SK-N-SH (cell line): ENCODE measurements at regions not wholly inside any gene's neighbourhood (a gene's known extent, or its start where the extent isn't known, plus 50 kb on each side); places are given as distances from the start of the nearest gene placed in this dataset.

ENCODE experiments used
- CTCF ChIA-PET: fragments of 300-600, 350-600 bp; formaldehyde crosslinking; extraction: SDS; loops from one replicate; lab custom pipeline; 2021; lab: Yijun Ruan, JAX
- POLR2A ChIA-PET: fragments of 350-600 bp; sonication (Branson Sonifier 250); formaldehyde crosslinking; extraction: SDS; loops from one replicate; lab custom pipeline; 2020; ENCODE audit warnings: antibody characterized with exemption, inconsistent platforms; lab: Yijun Ruan, JAX
- DNase-seq: peaks from one replicate; pipeline ENCODE4 v3.0.0; 2012
- H2AFZ ChIP-seq: fragments of 200-600 bp; sonication (generic); 2 replicates; pipeline ENCODE4 v1.8.1; 2016; ENCODE audit warnings: antibody characterized with exemption, mild to moderate bottlenecking, low read depth
- H3F3A ChIP-seq: fragments of 200-600 bp; sonication (generic); replicated peaks from 2 replicates; pipeline ENCODE3; 2016; ENCODE audit warnings: antibody characterized with exemption, mild to moderate bottlenecking; ENCODE audit not compliant: insufficient read depth
- H3K27ac ChIP-seq, 2 experiments: fragments of 200-500 bp in 1 of 2; fragments of 200-600 bp in 1 of 2; sonication (Bioruptor generic) in 1 of 2; sonication (generic), shearing (Covaris generic) in 1 of 2; 2 replicates each; pipeline versions ENCODE4 v1.5.1 to v1.6.1; 2014 to 2016; ENCODE audit warnings: low read depth in 2 of 2, inconsistent platforms in 1 of 2, low read length in 1 of 2, mild to moderate bottlenecking in 1 of 2, mixed read lengths in 1 of 2
- H3K27me3 ChIP-seq: fragments of 200-600 bp; sonication (generic), shearing (Covaris generic); 2 replicates; pipeline ENCODE4 v1.6.1; 2016; ENCODE audit warnings: mixed run types; ENCODE audit not compliant: insufficient read depth
- H3K36me3 ChIP-seq, 2 experiments: fragments of 200-500 bp in 1 of 2; fragments of 200-600 bp in 1 of 2; sonication (Bioruptor generic) in 1 of 2; sonication (generic) in 1 of 2; replicated peaks in 1 of 2; 2 replicates each; pipeline versions ENCODE3 to v1.5.1; 2014 to 2016; ENCODE audit warnings: low read length in 1 of 2, mild to moderate bottlenecking in 1 of 2; ENCODE audit not compliant: insufficient read depth in 2 of 2, control insufficient read depth in 1 of 2
- H3K4me1 ChIP-seq, 2 experiments: fragments of 200-500 bp in 1 of 2; fragments of 200-600 bp in 1 of 2; sonication (Bioruptor generic) in 1 of 2; sonication (generic), shearing (Covaris generic) in 1 of 2; 2 replicates each; pipeline versions ENCODE4 v1.5.1 to v1.6.1; 2014 to 2016; ENCODE audit warnings: low read depth in 1 of 2, low read length in 1 of 2, mixed run types in 1 of 2; ENCODE audit not compliant: insufficient read depth in 2 of 2, control insufficient read depth in 1 of 2
- H3K4me2 ChIP-seq: fragments of 200-600 bp; sonication (generic), shearing (Covaris generic); 2 replicates; pipeline ENCODE4 v1.6.1; 2017; ENCODE audit warnings: mixed run types
- H3K4me3 ChIP-seq, 2 experiments: fragments of 200-500 bp in 1 of 2; fragments of 200-600 bp in 1 of 2; sonication (Bioruptor generic) in 1 of 2; sonication (generic), shearing (Covaris generic) in 1 of 2; 2 replicates each; pipeline versions ENCODE4 v1.5.1 to v1.8.1; 2014 to 2016; ENCODE audit warnings: low read depth in 2 of 2, inconsistent platforms in 1 of 2, low read length in 1 of 2, mild to moderate bottlenecking in 1 of 2, mixed read lengths in 1 of 2, moderate library complexity in 1 of 2
- H3K79me2 ChIP-seq: fragments of 200-600 bp; sonication (generic); 2 replicates; pipeline ENCODE4 v1.8.1; 2017; ENCODE audit warnings: mild to moderate bottlenecking; ENCODE audit not compliant: insufficient read depth
- H3K9ac ChIP-seq: fragments of 200-600 bp; sonication (generic); 2 replicates; pipeline ENCODE4 v1.6.1; 2017; ENCODE audit warnings: mixed run types
- H3K9me2 ChIP-seq: fragments of 200-600 bp; sonication (generic); 2 replicates; pipeline ENCODE4 v1.6.1; 2017; ENCODE audit warnings: mixed run types
- H3K9me3 ChIP-seq: fragments of 200-600 bp; sonication (generic); 2 replicates; pipeline ENCODE4 v1.6.1; 2017; ENCODE audit warnings: mixed run types, mild to moderate bottlenecking, moderate library complexity
- H4K20me1 ChIP-seq: fragments of 200-600 bp; sonication (generic); 2 replicates; pipeline ENCODE4 v1.6.1; 2017; ENCODE audit warnings: mild to moderate bottlenecking, mixed run types; ENCODE audit not compliant: insufficient read depth
- ELF1 ChIP-seq: IDR thresholded peaks from 2 replicates; pipeline ENCODE4 v1.4.0; 2012
- EP300 ChIP-seq, 2 experiments: IDR thresholded peaks; 2 replicates each; pipeline versions ENCODE4 v1.4.0 to v1.6.1; 2012; ENCODE audit warnings: borderline replicate concordance in 1 of 2, low read depth in 1 of 2, low read length in 1 of 2
- FOXJ3 ChIP-seq: sonication (generic); formaldehyde crosslinking; IDR thresholded peaks from 2 replicates; pipeline ENCODE4 v1.5.1; 2020; ENCODE audit warnings: mild to moderate bottlenecking, missing genetic modification reagents
- GABPA ChIP-seq: IDR thresholded peaks from 2 replicates; pipeline ENCODE4 v1.4.0; 2012; ENCODE audit warnings: low read depth, mild to moderate bottlenecking
- MXI1 ChIP-seq: IDR thresholded peaks from 2 replicates; pipeline ENCODE4 v1.6.1; 2012; ENCODE audit warnings: mild to moderate bottlenecking, low read depth, low read length, improper control_type of control experiment
- NFIC ChIP-seq: IDR thresholded peaks from 2 replicates; pipeline ENCODE4 v1.4.0; 2012; ENCODE audit warnings: borderline replicate concordance
- PBX3 ChIP-seq: IDR thresholded peaks from 2 replicates; pipeline ENCODE4; 2012
- POLR2AphosphoS5 ChIP-seq: IDR thresholded peaks from 2 replicates; pipeline ENCODE4 v1.6.1; 2012; ENCODE audit warnings: low read depth, low read length
- RAD21 ChIP-seq: IDR thresholded peaks from 2 replicates; pipeline ENCODE4 v1.6.1; 2012; ENCODE audit warnings: mild to moderate bottlenecking, low read length
- RCOR1 ChIP-seq: fragments of 150-350 bp; IDR thresholded peaks from 2 replicates; pipeline ENCODE4 v1.6.1; 2017; ENCODE audit warnings: antibody characterized with exemption, low read length
- RXRA ChIP-seq: IDR thresholded peaks from 2 replicates; pipeline ENCODE4 v1.4.0; 2012; ENCODE audit warnings: low read depth, mild to moderate bottlenecking, borderline replicate concordance
- TEAD4 ChIP-seq: IDR thresholded peaks from 2 replicates; pipeline ENCODE4 v1.4.0; 2012; ENCODE audit warnings: mild to moderate bottlenecking, borderline replicate concordance; ENCODE audit not compliant: insufficient read depth
- YY1 ChIP-seq: IDR thresholded peaks from 2 replicates; pipeline ENCODE4 v1.4.0; 2012; ENCODE audit warnings: low read depth, mild to moderate bottlenecking
- WGBS: methylation state at CpG from one replicate; pipeline ENCODE4 v1.1.6; 2017; ENCODE audit warnings: low lambda C conversion rate; 5-methylcytosine and 5-hydroxymethylcytosine counted together
- TF ChIP-seq, protein P1 (sequence below): fragments of 150-350 bp; IDR thresholded peaks from 2 replicates; pipeline ENCODE4 v1.6.1; 2016; ENCODE audit warnings: mild to moderate bottlenecking, low read depth, low read length
- TF ChIP-seq, protein P2 (sequence below): IDR thresholded peaks from 2 replicates; pipeline ENCODE4 v1.4.0; 2012; ENCODE audit warnings: low read depth

DNA sequence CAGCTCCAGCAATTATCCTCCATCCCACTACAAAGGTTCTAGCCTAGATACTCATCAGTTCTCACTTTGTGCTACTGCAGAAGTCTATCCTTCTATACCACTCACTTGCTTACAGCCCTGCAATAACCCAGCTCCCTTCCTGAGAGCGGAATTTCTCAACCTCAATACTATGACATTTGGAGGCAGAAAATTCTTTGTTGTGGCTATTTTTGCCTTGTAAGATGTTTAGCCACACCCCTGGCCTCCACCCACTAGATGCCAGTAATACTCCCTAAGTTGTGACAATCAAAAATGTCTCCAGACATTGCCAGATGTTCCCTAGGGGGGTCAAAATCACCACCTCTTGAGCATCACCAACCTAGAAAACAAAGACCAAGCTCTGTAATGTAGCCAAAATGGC lies 149.5 kb downstream of the QDPR start:
- H3F3A ChIP-seq = no peaks in the 10 kb centered on the region
- H3K4me2 ChIP-seq = no peak overlapping the region
- 33% methylated on average over 1 of the region's 1 CpG for WGBS
- H3K9me2 ChIP-seq = no peaks in the 10 kb centered on the region
- H3K4me1 ChIP-seq = no peaks in the 10 kb centered on the region; a peak in 1 of 4 replicates
- TF ChIP-seq TEAD4 = no peak
- TF ChIP-seq YY1 = no peak
- no peak for TF ChIP-seq RXRA
- TF ChIP-seq GABPA = no peak
- TF ChIP-seq PBX3 = no peak
- TF ChIP-seq RCOR1 = no peak
- TF ChIP-seq, protein P1, sequence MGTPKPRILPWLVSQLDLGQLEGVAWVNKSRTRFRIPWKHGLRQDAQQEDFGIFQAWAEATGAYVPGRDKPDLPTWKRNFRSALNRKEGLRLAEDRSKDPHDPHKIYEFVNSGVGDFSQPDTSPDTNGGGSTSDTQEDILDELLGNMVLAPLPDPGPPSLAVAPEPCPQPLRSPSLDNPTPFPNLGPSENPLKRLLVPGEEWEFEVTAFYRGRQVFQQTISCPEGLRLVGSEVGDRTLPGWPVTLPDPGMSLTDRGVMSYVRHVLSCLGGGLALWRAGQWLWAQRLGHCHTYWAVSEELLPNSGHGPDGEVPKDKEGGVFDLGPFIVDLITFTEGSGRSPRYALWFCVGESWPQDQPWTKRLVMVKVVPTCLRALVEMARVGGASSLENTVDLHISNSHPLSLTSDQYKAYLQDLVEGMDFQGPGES = no peak
- TF ChIP-seq ELF1 = no peak
- TF ChIP-seq NFIC = no peak
- TF ChIP-seq, protein P2, sequence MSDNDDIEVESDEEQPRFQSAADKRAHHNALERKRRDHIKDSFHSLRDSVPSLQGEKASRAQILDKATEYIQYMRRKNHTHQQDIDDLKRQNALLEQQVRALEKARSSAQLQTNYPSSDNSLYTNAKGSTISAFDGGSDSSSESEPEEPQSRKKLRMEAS = no peak
- TF ChIP-seq MXI1 = no peak
- no peak for TF ChIP-seq POLR2AphosphoS5
- TF ChIP-seq RAD21 = no peak
- TF ChIP-seq, all 33 proteins: peak for 0
- CTCF ChIA-PET = interaction anchor here (1.0 to 7.8 kb wide), 2 partner anchors 14 to 15 kb away, joined by 3 to 39 read pairs; no protein-coding TSS in a partner anchor
- POLR2A ChIA-PET = no interaction called here
- H3K9ac ChIP-seq = no peak overlapping the region
- no peaks in the 10 kb centered on the region for H3K79me2 ChIP-seq
- no peaks in the 10 kb centered on the region for H3K9me3 ChIP-seq
- no peak overlapping the region for H3K4me3 ChIP-seq
- H3K27me3 ChIP-seq = peaks cover 6% of the 10 kb centered on the region
- no peak overlapping the region for H2AFZ ChIP-seq
- H3K36me3 ChIP-seq = no peaks in the 10 kb centered on the region
- no peaks in the 10 kb centered on the region for H4K20me1 ChIP-seq
- no peak overlapping the region for H3K27ac ChIP-seq
- DNase-seq = no peak

DNA sequence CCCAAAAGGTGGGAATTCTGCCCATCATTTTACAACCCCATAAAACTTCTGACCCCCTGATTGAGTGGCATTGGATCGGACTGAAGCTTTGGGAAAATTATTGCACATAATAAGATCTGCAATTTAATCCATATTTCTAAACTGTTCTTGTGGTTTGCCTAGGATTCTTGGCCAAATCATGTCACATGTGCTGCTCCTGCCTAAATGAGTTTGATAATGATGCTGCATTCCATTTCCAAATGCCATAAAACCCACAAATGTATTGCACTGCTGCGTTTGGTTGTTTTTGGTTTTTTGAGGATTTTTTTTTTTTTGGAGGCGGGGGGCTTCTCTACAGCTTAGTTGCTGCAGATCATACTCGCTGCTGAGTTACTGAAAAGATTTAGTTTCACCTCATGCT lies 153.6 kb downstream of the QDPR start:
- POLR2A ChIA-PET = no interaction called here
- H3K9ac ChIP-seq = no peak overlapping the region

More for the DNA sequence above, 153.6 kb downstream of the QDPR start:
- WGBS = 44% methylated on average over 4 of the region's 4 CpGs
- H3F3A ChIP-seq = no peaks in the 10 kb centered on the region
- no peaks in the 10 kb centered on the region; a peak in 1 of 4 replicates for H3K4me1 ChIP-seq
- no peaks in the 10 kb centered on the region for H4K20me1 ChIP-seq
- no peaks in the 10 kb centered on the region for H3K36me3 ChIP-seq
- DNase-seq = no peak
- no peak overlapping the region for H2AFZ ChIP-seq
- H3K4me2 ChIP-seq = no peak overlapping the region
- H3K27ac ChIP-seq = no peak overlapping the region
- H3K27me3 ChIP-seq = no peaks in the 10 kb centered on the region; the same call in 1 of the 2 replicates
- TF ChIP-seq RXRA (no peak), YY1 (no peak), EP300 (IDR thresholded peaks at IDR 0.05; ENCODE audit: borderline replicate concordance in 1 of 2, low read depth in 1 of 2, low read length in 1 of 2) (no peak), FOXJ3 (CRISPR knock-in tag) (no peak)
- CTCF ChIA-PET = interaction anchor here (3.0 to 5.3 kb wide), 2 partner anchors 12 to 89 kb away, joined by 21 to 22 read pairs; no protein-coding TSS in a partner anchor
- no peaks in the 10 kb centered on the region for H3K9me2 ChIP-seq
- H3K9me3 ChIP-seq = no peaks in the 10 kb centered on the region
- H3K4me3 ChIP-seq = no peak overlapping the region
- H3K79me2 ChIP-seq = no peaks in the 10 kb centered on the region
